SK-N-MC (cell line): ENCODE measurements at regions not wholly inside any gene's neighbourhood (a gene's known extent, or its start where the extent isn't known, plus 50 kb on each side); places are given as distances from the start of the nearest gene placed in this dataset.

ENCODE experiments used
- EZH2 ChIP-seq: fragments of 200-600 bp; sonication (generic); IDR thresholded peaks from one replicate; pipeline ENCODE4 v1.6.1; 2017; ENCODE audit warnings: antibody characterized with exemption
- FOXP2 ChIP-seq: optimal IDR thresholded peaks from 2 replicates; pipeline ENCODE3; 2011; ENCODE audit warnings: mild to moderate bottlenecking, moderate library complexity; ENCODE audit not compliant: insufficient read depth; ENCODE audit errors: extremely low read length, control extremely low read depth
- POLR2AphosphoS5 ChIP-seq: IDR thresholded peaks from 2 replicates; pipeline ENCODE4 v1.6.1; 2012; ENCODE audit warnings: mild to moderate bottlenecking, low read depth, low read length, borderline replicate concordance

- TF ChIP-seq POLR2AphosphoS5 = no peak
- TF ChIP-seq EZH2 = no peak
- no peak for TF ChIP-seq FOXP2
These were observed 83.5 kb upstream of the CUX1 start for GRCh38 chr7:101733713-101734475.
